Esophagus squamous epithelium (tissue), 4 donors: ENCODE measurements at regions not wholly inside any gene's neighbourhood (a gene's known extent, or its start where the extent isn't known, plus 50 kb on each side); places are given as distances from the start of the nearest gene placed in this dataset.

Experiments
- CTCF ChIP-seq, 6 experiments: fragments of 450-650 bp in 4 of 6; fragments of 200-600 bp in 2 of 6; sonication (generic) in 2 of 6; IDR thresholded peaks; one replicate each; pipeline ENCODE4 v1.5.1; 2016 to 2019; ENCODE audit warnings: antibody characterized with exemption in 6 of 6, mild to moderate bottlenecking in 4 of 6, moderate library complexity in 4 of 6
- POLR2A ChIP-seq, 4 donors: fragments of 450-650 bp; IDR thresholded peaks; one replicate each; pipeline ENCODE4 v1.6.1; 2017; ENCODE audit warnings: antibody characterized with exemption in 4 of 4, mild to moderate bottlenecking in 4 of 4, moderate library complexity in 3 of 4

DNA sequence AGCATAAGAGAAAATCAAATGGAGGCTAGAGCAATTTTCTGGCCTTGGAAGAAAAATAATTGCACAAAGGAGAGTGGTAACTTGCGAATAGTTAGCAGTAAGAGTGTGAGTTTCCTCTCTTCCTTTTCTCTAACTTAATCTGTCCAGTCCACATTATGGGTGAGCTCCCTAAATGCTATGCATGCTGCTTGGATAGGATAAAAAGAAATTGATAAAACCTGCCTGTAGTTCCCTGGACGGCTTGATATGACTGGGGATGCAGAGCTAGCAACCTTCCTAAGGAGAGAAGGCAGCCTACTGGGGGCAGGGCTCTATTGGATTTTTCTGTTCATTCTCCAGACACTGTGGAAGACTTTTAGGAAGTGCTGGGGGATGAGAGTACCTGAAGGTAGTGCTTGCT lies 311.3 kb downstream of the LMO7 start:
- no peak for TF ChIP-seq CTCF (IDR thresholded peaks at IDR 0.05)
- no peak for TF ChIP-seq POLR2A (IDR thresholded peaks at IDR 0.05)
